MG63 (cell line): ENCODE measurements at regions not wholly inside any gene's neighbourhood (a gene's known extent, or its start where the extent isn't known, plus 50 kb on each side); places are given as distances from the start of the nearest gene placed in this dataset.

Experiments used
- DNase-seq: peaks from one replicate; pipeline ENCODE4 v3.0.0-alpha.2; 2020
- H3K27me3 ChIP-seq: fragments of 250-450 bp; sonication (Bioruptor Pico); 2 replicates; pipeline ENCODE4 v1.5.1; 2020; ENCODE audit warnings: mild to moderate bottlenecking, moderate library complexity
- H3K36me3 ChIP-seq: fragments of 250-450 bp; sonication (Bioruptor Pico); 2 replicates; pipeline ENCODE4 v1.5.1; 2020; ENCODE audit warnings: mild to moderate bottlenecking, moderate library complexity
- H3K4me3 ChIP-seq: fragments of 250-450 bp; sonication (Bioruptor Pico); 2 replicates; pipeline ENCODE4 v1.5.1; 2020; ENCODE audit warnings: mild to moderate bottlenecking, moderate library complexity
- H3K9me3 ChIP-seq: fragments of 250-450 bp; sonication (Bioruptor Pico); 2 replicates; pipeline ENCODE4 v1.5.1; 2020; ENCODE audit warnings: mild to moderate bottlenecking, moderate library complexity

DNA sequence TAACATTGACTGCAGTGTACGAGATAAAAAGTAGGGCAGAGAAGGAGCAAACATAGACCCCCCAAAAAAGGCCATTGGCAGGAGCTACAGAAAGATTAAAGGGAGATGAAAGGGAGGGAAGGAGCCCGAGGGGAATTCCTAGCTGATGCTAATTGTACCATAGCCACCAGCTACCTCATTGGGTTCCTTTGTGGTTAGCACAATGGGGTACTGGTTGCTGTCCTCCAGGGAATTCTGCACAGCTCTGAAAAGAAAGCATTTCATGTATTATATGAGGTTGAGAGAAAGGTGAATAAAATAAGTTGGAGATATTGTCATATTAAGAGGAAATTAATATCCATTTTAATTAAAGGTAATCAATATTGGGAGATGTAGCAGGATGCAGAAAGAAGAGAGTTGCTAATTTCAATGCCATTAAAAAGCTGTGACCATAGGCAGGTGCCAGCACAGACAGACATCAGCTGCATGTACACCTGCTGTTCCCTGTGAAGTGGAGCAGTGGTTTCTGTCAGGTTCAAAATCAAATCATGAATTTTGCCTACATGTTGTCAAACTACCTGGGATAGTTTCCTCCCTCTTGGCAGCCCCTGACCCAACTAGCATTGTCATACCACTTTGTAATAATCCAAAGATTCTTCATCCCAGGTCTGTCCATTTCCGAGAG is 185.4 kb upstream of the DLGAP1 start:
- Histone ChIP-seq H3K27me3 (no peaks in the 10 kb centered on the region), H3K4me3 (no peak overlapping the region), H3K9me3 (no peaks in the 10 kb centered on the region), H3K36me3 (no peaks in the 10 kb centered on the region)
- DNase-seq, result no peak

DNA sequence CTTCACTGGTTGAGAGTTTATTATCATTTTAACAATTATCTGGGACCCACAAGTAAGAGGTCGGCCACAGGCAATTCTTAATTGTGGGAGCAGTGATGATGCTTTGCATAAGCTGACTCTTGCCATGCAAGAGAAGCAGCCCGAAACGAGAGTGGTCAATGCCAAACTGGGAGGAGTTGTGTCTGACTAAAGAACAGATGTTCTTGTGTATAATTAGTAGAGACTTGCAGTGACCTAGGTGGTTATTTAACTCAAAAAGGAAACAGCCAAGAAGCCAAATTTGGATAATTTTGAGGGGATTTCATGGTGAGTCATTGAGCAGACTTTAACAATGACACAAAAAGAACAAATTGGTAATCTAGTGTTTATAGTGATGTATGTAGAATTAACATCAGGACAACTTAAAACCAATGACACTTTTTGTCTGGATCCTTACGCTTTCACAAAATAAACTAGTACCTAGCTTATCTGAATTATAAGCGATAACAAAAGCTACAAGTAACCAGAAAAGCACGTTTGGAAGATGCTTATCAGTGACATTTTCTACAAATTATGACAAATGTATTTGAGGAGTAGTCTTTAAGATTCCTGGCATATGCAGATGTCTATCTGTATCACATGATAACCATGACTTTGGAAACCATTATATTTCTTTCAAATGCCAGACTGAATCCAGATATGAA is 184.7 kb upstream of the DLGAP1 start:
- DNase-seq, result peak; percentile 7
- no peaks in the 10 kb centered on the region for H3K36me3 ChIP-seq
- no peak overlapping the region for H3K4me3 ChIP-seq
- no peaks in the 10 kb centered on the region for H3K9me3 ChIP-seq
- no peaks in the 10 kb centered on the region for H3K27me3 ChIP-seq

DNA sequence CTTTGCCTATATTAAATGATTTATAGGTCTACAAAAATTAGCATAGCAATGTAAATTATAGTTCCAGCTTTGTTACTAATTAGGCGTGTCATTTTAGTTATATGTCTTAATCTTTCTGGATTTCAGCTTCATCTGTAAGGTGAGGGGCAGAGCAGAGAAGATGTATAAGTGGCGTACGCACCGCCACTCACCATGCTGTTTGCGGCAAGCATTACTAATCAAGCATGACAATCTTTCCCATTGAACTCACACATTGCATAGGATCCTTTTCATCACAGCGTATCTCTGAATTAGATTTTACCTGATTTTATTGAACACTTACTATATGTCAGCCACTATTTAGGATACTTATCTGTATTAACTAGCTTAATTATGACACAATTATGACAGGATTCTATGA is 183.6 kb upstream of the DLGAP1 start:
- Histone ChIP-seq H3K27me3 (no peaks in the 10 kb centered on the region), H3K9me3 (no peaks in the 10 kb centered on the region), H3K36me3 (no peaks in the 10 kb centered on the region), H3K4me3 (no peak overlapping the region)
- DNase-seq, result no peak

DNA sequence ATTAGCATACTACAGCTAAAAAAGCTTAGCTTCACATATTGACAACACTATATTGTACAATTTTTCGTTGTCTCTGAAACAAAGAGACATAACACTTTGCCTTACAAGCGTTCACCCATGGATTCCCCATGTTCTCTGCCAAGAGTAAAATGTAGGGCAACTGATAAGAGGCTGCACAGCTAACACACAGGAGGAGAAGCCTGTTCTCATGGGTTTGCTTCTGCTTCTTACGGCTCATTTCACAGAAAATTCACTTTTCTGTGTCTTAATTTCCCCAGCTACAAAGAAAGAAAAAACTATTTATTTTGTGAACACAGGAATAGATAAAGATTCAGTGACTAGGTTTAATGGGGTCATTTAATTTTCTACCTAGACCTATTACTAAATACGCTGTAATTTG is 182.8 kb upstream of the DLGAP1 start:
- Histone ChIP-seq H3K9me3 (no peaks in the 10 kb centered on the region), H3K36me3 (no peaks in the 10 kb centered on the region), H3K27me3 (no peaks in the 10 kb centered on the region), H3K4me3 (no peak overlapping the region)
- no peak for DNase-seq

DNA sequence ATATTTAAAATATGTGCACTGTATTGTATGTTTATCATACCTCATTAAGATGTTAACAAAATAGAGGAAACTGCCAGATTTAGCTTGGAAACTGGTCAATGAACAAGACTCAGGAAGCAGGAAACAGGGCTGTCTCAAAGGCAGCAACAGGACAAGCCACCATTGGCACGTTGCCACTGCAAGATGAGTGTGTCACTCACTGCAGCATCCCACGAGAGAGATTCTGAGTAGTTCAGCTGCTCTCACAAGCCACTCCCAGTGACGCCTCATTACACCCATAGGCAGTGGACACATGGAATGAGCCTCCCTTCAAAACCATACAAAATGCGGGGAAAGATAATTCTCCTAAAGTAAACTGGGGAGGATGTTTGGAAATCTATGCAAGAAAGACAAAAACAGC is 181.9 kb upstream of the DLGAP1 start:
- no peak overlapping the region for H3K4me3 ChIP-seq
- H3K36me3 ChIP-seq, result no peaks in the 10 kb centered on the region
- H3K9me3 ChIP-seq, result no peaks in the 10 kb centered on the region
- H3K27me3 ChIP-seq, result no peaks in the 10 kb centered on the region
- DNase-seq, result peak; percentile 59

DNA sequence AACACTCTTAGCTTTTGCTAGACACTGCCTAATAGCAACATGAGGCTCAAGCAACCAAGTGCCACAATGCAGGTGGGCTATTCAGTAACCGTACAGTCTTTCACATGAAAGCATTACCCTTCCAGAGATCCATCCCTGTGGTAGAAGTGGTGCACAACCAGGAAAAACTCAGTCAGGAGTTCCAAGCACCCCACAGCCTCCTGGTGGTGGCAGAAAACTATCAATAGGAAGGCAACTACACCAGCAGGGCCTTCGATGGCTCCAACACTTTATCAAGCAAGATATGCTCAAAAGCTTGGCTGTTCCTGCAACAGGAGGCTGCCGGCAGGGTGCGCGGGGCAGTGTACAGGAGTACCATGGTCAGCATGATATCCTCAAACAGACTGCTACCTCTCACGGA is 176.1 kb upstream of the DLGAP1 start:
- Histone ChIP-seq H3K9me3 (no peaks in the 10 kb centered on the region), H3K36me3 (no peaks in the 10 kb centered on the region), H3K4me3 (no peak overlapping the region), H3K27me3 (no peaks in the 10 kb centered on the region)
- no peak for DNase-seq

DNA sequence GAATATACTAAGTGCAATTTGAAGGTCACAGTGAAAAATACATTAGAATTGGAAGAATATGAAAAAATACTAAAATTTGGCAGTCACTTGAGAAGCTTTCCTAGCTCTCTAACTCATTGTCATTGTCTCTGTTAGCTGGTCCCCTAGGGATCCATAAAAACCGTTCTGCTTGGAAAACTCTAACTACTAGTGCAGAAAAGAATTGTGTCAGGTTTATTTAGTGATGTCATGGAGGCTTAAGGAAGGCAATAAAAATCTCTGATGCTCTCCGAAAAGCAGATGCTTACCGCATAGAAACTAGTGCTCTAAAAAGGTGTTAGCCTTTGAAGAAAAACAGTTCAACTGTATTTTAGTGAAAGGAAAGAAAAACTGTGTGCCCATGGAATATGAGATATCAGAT is 150.1 kb upstream of the DLGAP1 start:
- no peaks in the 10 kb centered on the region for H3K27me3 ChIP-seq

DNA sequence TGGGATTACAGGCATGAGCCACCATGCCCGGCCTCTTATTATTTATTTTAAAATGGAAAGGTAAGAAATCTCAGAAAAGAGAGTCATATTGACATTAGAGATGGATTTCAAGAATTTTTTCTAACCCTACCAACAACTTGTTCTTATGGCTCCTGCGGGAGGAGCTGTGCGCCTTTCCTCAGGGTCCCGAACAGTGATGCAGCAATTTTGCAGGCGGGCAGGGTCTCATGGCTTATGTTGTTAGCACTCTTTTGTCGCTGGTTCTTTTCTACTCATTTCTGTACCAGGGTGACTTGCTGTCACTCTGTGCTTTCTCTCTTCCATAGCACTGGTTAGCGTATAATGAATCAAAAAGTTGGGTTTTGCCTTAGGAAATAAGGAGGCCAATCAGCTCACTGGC is 148.8 kb upstream of the DLGAP1 start:
- DNase-seq, result no peak
- Histone ChIP-seq H3K4me3 (no peak overlapping the region), H3K36me3 (no peaks in the 10 kb centered on the region), H3K9me3 (no peaks in the 10 kb centered on the region), H3K27me3 (no peaks in the 10 kb centered on the region; the same call in 1 of the 2 replicates)

More for the DNA sequence above, 150.1 kb upstream of the DLGAP1 start:
- Histone ChIP-seq H3K4me3 (no peak overlapping the region), H3K9me3 (no peaks in the 10 kb centered on the region), H3K36me3 (no peaks in the 10 kb centered on the region)
- no peak for DNase-seq

DNA sequence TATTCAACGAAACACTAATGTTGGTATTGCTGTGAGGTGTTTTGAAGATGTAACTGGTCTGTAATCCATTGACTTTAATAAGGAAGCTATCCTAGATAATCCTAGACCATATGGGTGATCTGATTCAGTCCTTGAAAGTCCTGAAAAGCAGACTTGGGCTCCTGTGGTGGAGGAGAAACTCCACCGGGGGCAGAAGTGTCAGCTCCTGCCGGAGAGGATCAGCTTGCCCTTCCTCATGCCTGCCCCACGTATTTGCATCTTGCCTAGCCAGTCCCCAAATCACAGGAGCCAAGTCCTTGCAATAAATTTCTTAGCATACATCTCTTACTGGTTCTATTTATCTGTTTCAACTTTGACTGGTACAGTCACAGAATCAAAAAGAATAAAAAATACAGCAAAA is 144.2 kb upstream of the DLGAP1 start:
- no peaks in the 10 kb centered on the region; the same call in 1 of the 2 replicates for H3K27me3 ChIP-seq
- no peak overlapping the region for H3K4me3 ChIP-seq
- no peaks in the 10 kb centered on the region for H3K9me3 ChIP-seq
- H3K36me3 ChIP-seq, result no peaks in the 10 kb centered on the region
- no peak for DNase-seq

DNA sequence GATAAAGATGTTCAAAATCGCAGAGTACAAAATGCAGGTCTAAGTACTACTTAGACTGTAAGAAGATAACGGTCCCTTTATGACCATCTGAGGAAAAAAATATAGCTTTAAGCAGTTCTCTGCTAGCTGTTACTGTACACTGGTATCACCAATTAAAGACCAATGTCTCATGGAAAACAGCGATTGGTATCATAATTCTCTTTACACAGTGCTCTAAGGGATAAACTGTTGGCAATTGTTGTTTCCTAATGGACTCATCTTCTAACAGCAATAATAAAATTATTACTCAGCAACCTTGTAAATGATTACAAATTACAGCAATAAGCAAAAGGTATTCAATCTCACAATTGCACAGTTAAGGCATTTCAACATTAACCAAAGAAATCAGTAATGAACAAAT is 142.2 kb upstream of the DLGAP1 start:
- Histone ChIP-seq H3K9me3 (no peaks in the 10 kb centered on the region; the same call in 1 of the 2 replicates), H3K36me3 (no peaks in the 10 kb centered on the region), H3K4me3 (no peak overlapping the region), H3K27me3 (no peaks in the 10 kb centered on the region; the same call in 1 of the 2 replicates)
- no peak for DNase-seq

DNA sequence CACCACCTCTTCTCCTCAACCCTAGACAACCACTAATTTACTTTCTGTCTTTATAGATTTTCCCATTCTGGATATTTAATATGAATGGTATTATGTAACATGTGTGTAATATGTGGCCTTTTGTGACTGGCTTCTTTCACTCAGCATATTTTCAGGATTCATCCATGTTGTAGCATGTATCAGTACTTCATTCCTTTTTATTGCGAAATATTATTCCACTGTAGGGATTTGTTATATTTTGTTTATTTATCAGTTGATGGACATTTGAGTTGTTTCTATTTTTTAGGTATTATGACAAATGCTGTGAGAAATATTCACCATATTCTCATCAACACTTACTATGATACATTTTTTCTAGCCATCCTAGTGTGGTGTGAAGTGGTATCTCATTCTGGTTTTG is 138.8 kb upstream of the DLGAP1 start:
- DNase-seq, result no peak
- Histone ChIP-seq H3K36me3 (no peaks in the 10 kb centered on the region), H3K27me3 (no peaks in the 10 kb centered on the region; the same call in 1 of the 2 replicates), H3K4me3 (no peak overlapping the region), H3K9me3 (no peaks in the 10 kb centered on the region; the same call in 1 of the 2 replicates)

DNA sequence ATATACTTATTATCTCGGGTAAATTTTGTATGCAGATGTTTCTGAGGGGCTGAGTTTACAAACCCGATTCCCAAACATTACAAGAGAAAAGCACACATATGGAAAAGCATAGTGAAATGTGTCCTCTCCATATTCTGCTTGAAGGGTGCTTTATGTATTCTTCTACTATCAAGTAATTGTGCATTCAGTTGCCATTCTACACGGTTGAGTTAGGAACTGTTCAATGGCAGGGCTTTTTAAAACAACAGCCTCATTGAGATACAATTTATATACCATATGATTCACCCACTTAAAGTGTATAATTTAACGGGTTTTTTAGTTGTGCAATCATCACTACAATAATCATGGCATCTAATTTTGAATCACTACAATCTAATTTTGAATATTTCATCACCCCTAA is 138.4 kb upstream of the DLGAP1 start:
- no peaks in the 10 kb centered on the region; the same call in 1 of the 2 replicates for H3K9me3 ChIP-seq

DNA sequence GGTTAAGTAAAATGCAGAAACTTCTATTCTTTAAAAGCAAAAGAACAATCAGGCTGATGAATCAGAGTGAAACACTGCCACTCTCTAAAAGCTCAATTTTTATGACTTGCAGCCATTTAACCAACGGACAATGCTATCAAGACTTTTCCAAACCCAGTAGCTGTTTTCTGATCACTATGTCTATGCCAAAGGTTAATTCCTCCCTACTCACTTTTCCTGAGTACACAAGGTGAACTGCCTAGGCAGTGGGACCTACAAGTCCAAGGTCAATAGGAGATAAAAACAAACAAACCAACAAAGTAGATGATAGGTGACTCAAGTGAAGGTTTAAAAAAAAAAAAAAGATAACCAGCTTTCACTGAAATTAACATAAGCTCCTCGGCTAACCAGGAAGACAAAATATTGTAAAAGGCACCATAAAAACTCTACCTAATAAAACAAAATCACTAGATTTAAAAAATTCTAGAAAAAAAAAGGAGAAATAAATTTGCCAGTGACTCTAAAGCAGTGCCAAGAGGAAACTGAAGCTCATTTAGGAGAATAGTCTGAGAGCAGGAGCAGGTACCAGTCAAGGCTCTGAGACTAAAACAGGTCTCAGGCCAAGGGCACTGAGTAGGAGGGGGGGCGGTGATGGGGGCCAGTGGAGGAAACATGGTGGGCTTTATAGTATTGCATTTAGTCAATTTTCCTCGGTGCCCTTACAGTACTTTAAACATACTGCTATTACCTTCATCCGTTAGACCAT is 134.1 kb upstream of the DLGAP1 start:
- no peak overlapping the region for H3K4me3 ChIP-seq
- no peaks in the 10 kb centered on the region for H3K27me3 ChIP-seq
- DNase-seq, result no peak

More for the DNA sequence above, 138.4 kb upstream of the DLGAP1 start:
- DNase-seq, result no peak
- no peak overlapping the region for H3K4me3 ChIP-seq
- H3K36me3 ChIP-seq, result no peaks in the 10 kb centered on the region
- no peaks in the 10 kb centered on the region for H3K27me3 ChIP-seq

DNA sequence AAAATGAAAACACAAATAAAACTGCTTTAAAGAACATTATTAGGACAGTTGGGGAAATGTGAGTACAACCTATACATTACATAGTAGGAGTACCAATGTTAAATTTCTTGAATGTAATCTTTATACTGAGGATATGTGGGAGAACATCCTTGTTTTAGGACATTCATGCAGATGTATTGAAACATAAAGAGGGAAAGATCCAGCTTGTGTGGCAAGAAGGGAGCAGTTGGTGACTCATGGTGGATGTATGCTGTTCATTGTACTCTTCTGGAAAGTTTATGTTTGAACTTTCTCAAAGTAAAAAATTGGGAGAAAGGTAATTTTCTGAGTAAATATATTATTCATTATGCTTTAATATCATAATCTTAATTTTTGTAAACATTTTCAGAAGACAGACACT is 132.1 kb upstream of the DLGAP1 start:
- DNase-seq, result peak; percentile 3
- H3K9me3 ChIP-seq, result no peaks in the 10 kb centered on the region
- H3K4me3 ChIP-seq, result no peak overlapping the region
- no peaks in the 10 kb centered on the region for H3K36me3 ChIP-seq
- H3K27me3 ChIP-seq, result no peaks in the 10 kb centered on the region

More for the DNA sequence above, 134.1 kb upstream of the DLGAP1 start:
- no peaks in the 10 kb centered on the region for H3K36me3 ChIP-seq
- H3K9me3 ChIP-seq, result no peaks in the 10 kb centered on the region; the same call in 1 of the 2 replicates

DNA sequence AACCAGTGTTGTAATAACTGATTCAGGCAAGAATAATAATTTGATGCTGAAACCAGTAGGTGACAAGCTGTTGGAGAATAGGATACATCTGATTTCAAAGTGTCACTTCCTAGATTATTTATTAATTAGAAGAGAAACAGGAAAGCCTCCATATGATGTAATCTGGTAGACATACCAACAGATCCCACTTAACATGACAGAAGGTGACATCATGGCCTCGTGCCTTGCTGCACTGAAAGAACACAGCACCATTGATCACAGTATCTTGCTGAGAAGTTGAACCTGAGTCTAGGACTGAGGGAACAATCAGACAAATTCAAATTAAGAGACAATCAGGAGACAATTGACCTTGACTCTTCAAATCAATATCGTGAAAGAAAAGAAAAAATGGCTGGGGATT is 131.6 kb upstream of the DLGAP1 start:
- Histone ChIP-seq H3K4me3 (no peak overlapping the region), H3K27me3 (no peaks in the 10 kb centered on the region), H3K36me3 (no peaks in the 10 kb centered on the region), H3K9me3 (no peaks in the 10 kb centered on the region)
- DNase-seq, result no peak

DNA sequence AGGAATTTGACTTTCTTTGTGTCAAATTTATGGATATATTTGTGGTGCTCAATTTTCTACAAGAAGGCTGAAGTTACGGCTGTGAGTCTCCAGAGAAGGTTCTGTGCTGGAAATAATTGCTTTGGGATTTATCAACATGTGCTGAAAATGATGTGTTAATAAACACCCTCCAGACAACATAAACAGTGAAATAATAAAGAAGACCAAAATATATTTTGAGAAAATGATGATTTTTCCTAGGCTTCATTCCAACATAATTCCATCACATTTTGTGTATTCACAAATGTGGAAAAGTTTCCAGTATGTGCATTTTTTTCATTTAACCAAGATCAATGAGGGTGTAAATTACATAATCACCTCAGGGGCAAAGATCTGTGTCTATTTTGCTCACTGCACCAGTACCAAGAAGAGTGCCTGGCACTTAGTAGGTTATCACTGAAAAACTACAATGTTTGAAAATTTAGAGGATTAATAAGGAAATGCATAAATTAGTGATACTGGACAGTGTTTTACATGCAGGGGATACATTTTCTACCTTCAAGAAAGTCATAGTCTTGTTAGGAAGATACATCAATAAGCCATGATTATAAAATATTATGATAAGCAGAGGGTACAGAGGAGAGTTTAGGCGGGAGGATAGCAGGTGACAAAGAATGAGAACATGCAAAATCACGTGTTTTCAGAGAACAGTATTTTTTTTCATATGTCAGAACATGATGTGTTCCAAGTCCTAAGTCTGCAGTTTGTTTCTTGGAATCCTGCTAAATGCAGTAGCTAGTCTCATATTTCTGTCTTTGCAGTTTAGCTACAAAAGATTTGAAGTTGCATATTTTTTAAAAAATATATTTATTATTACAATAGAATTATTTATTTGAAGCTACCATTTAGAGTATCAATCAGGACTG is 127.6 kb upstream of the DLGAP1 start:
- DNase-seq, result no peak
- H3K9me3 ChIP-seq, result no peaks in the 10 kb centered on the region

More for the DNA sequence above, 127.6 kb upstream of the DLGAP1 start:
- no peaks in the 10 kb centered on the region for H3K36me3 ChIP-seq
- no peak overlapping the region for H3K4me3 ChIP-seq
- H3K27me3 ChIP-seq, result no peaks in the 10 kb centered on the region
